Central memory CD4-positive, alpha-beta T cell (primary cell): ENCODE measurements at regions not wholly inside any gene's neighbourhood (a gene's known extent, or its start where the extent isn't known, plus 50 kb on each side); places are given as distances from the start of the nearest gene placed in this dataset.

Experiments used
- DNase-seq: peaks from one replicate; pipeline ENCODE4 v3.0.0; 2022

GRCh38 chr7:136234040-136234439 lies 256.9 kb upstream of the MTPN start:
- DNase-seq, result no peak

GRCh38 chr7:136230210-136230609 lies 253.1 kb upstream of the MTPN start:
- no peak for DNase-seq

- no peak for DNase-seq
Measured at GRCh38 chr7:136229790-136230189, 252.6 kb upstream of the MTPN start.

GRCh38 chr7:136228171-136228570 lies 251.0 kb upstream of the MTPN start:
- DNase-seq, result no peak

- no peak for DNase-seq
Measured at GRCh38 chr7:136214356-136214755, 237.2 kb upstream of the MTPN start.

- DNase-seq, result no peak
Measured at GRCh38 chr7:136213012-136213411, 235.9 kb upstream of the MTPN start.

- no peak for DNase-seq
Measured at GRCh38 chr7:136210664-136211063, 233.5 kb upstream of the MTPN start.

- no peak for DNase-seq
Measured at GRCh38 chr7:136210079-136210478, 232.9 kb upstream of the MTPN start.

- DNase-seq, result no peak
Measured at GRCh38 chr7:136205956-136206355, 228.8 kb upstream of the MTPN start.

- no peak for DNase-seq
Measured at GRCh38 chr7:136198168-136198567, 221.0 kb upstream of the MTPN start.

- no peak for DNase-seq
Measured at GRCh38 chr7:136194878-136195277, 217.7 kb upstream of the MTPN start.

- no peak for DNase-seq
Measured at GRCh38 chr7:136193940-136194339, 216.8 kb upstream of the MTPN start.

- DNase-seq, result no peak
Measured at GRCh38 chr7:136189506-136189998, 212.4 kb upstream of the MTPN start.

GRCh38 chr7:136186281-136186680 lies 209.1 kb upstream of the MTPN start:
- no peak for DNase-seq

GRCh38 chr7:136184719-136185118 lies 207.6 kb upstream of the MTPN start:
- no peak for DNase-seq

- no peak for DNase-seq
Measured at GRCh38 chr7:136183981-136184380, 206.8 kb upstream of the MTPN start.

GRCh38 chr7:136180984-136181383 lies 203.8 kb upstream of the MTPN start:
- DNase-seq, result no peak

- DNase-seq, result no peak
Measured at GRCh38 chr7:136179851-136180721, 202.9 kb upstream of the MTPN start.

GRCh38 chr7:136179154-136179553 lies 202.0 kb upstream of the MTPN start:
- no peak for DNase-seq

- DNase-seq, result no peak
Measured at GRCh38 chr7:136174477-136175125, 197.4 kb upstream of the MTPN start.

- no peak for DNase-seq
Measured at GRCh38 chr7:136173874-136174273, 196.7 kb upstream of the MTPN start.

GRCh38 chr7:136171233-136171632 lies 194.1 kb upstream of the MTPN start:
- DNase-seq, result no peak

- DNase-seq, result no peak
Measured at GRCh38 chr7:136168821-136169220, 191.7 kb upstream of the MTPN start.

- DNase-seq, result no peak
Measured at GRCh38 chr7:136167991-136168390, 190.8 kb upstream of the MTPN start.
